Activated T-helper 17 cell treated with anti-CD3 and anti-CD28 coated beads, Interleukin-2, amount 50 U/mL, for 72 hours (primary cell): ENCODE measurements at regions not wholly inside any gene's neighbourhood (a gene's known extent, or its start where the extent isn't known, plus 50 kb on each side); places are given as distances from the start of the nearest gene placed in this dataset.

Source experiments
- ATAC-seq: fragments of 150-1000 bp; cut with Tn5 transposase; replicated peaks from 2 replicates; pipeline ENCODE4 v1.10.0; 2021; ENCODE audit warnings: mild to moderate bottlenecking, moderate library complexity
- H3K27ac Mint-ChIP-seq: one replicate; pipeline ENCODE4 v1.8.0; 2022; ENCODE audit warnings: mixed read lengths
- H3K27me3 Mint-ChIP-seq: one replicate; pipeline ENCODE4 v1.8.0; 2022; ENCODE audit warnings: mixed read lengths
- H3K36me3 Mint-ChIP-seq: one replicate; pipeline ENCODE4 v1.8.0; 2022; ENCODE audit warnings: low read depth, mild to moderate bottlenecking, mixed read lengths
- H3K4me1 Mint-ChIP-seq: one replicate; pipeline ENCODE4 v1.8.0; 2022; ENCODE audit warnings: mixed read lengths
- H3K4me3 Mint-ChIP-seq: one replicate; pipeline ENCODE4 v1.8.0; 2022; ENCODE audit warnings: mild to moderate bottlenecking, mixed read lengths
- H3K9me3 Mint-ChIP-seq: one replicate; pipeline ENCODE4 v1.8.0; 2022; ENCODE audit warnings: mixed read lengths

DNA sequence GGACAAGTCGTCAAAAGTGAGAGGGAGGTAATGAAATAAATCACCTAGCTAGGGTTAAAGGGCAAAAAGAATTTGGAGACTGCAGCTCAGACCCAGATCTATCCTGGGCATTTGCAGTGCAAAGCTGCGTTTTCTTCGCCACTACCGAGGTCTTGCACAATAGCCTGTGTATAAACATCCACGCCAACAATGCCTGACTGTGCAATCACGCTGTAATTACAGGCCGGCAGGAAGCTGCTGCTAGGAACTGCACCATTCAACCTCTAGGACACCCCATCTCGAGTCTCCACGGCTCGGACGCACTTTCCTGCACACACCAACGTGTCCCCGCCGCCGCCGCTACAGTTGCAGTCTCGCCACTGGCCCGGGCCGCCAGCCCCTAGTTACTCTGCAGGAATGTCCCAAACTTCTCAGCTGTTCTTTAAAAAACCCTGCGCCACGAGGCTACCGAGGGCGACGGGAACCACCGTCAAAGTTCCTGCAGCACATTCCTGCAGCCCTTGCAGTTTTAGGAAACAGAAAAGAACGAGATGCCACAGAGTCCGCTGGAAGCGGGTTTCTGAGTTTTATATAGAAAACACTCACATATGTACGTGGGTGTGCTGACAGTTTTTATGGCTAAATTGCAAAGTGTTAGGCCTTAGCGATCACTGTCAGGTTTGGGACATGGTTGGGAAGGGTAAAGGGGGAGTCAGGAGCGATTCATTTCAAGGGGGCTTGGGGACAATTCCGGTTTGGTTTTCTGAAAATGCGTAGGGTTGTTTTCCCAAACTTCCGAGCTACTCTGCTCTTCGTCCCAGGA lies 65.6 kb upstream of the PTGR2 start:
- H3K36me3 Mint-ChIP-seq = peaks cover 42% of the 10 kb centered on the region
- H3K27me3 Mint-ChIP-seq = no peaks in the 10 kb centered on the region
- peak; percentile 47 for ATAC-seq
- H3K9me3 Mint-ChIP-seq = no peaks in the 10 kb centered on the region
- peak overlapping the region; percentile 95 for H3K27ac Mint-ChIP-seq
- peak overlapping the region; percentile 96 for H3K4me3 Mint-ChIP-seq
- peaks cover 41% of the 10 kb centered on the region for H3K4me1 Mint-ChIP-seq

- peak overlapping the region; percentile 95 for H3K27ac Mint-ChIP-seq
- H3K27me3 Mint-ChIP-seq = no peaks in the 10 kb centered on the region
- H3K4me1 Mint-ChIP-seq = peaks cover 48% of the 10 kb centered on the region
- peak overlapping the region; percentile 96 for H3K4me3 Mint-ChIP-seq
- H3K9me3 Mint-ChIP-seq = no peaks in the 10 kb centered on the region
- ATAC-seq = peak; percentile 23
- H3K36me3 Mint-ChIP-seq = peaks cover 48% of the 10 kb centered on the region
Measured at GRCh38 chr14:73785336-73785833, 66.2 kb upstream of the PTGR2 start.

DNA sequence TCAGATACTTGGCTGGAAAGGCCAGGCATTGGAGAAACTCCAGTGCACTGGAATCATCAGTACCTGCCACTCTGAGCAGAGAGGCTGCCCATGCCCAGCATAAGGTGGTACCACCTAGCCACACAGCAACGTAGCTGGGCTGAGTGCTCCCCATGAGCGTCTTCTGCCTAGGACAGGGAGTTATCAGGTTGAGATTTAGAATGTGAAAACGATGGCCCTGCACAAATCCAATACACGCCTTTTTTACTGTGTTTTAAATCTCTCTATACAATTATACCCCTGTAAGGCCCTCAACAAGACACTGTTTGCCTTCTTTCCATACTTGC lies 66.7 kb upstream of the PTGR2 start:
- H3K9me3 Mint-ChIP-seq = no peaks in the 10 kb centered on the region
- no peak for ATAC-seq
- peaks cover 53% of the 10 kb centered on the region for H3K36me3 Mint-ChIP-seq
- peaks cover 52% of the 10 kb centered on the region for H3K4me1 Mint-ChIP-seq
- H3K27me3 Mint-ChIP-seq = no peaks in the 10 kb centered on the region
- H3K4me3 Mint-ChIP-seq = peak overlapping the region; percentile 96
- H3K27ac Mint-ChIP-seq = peak overlapping the region; percentile 95

DNA sequence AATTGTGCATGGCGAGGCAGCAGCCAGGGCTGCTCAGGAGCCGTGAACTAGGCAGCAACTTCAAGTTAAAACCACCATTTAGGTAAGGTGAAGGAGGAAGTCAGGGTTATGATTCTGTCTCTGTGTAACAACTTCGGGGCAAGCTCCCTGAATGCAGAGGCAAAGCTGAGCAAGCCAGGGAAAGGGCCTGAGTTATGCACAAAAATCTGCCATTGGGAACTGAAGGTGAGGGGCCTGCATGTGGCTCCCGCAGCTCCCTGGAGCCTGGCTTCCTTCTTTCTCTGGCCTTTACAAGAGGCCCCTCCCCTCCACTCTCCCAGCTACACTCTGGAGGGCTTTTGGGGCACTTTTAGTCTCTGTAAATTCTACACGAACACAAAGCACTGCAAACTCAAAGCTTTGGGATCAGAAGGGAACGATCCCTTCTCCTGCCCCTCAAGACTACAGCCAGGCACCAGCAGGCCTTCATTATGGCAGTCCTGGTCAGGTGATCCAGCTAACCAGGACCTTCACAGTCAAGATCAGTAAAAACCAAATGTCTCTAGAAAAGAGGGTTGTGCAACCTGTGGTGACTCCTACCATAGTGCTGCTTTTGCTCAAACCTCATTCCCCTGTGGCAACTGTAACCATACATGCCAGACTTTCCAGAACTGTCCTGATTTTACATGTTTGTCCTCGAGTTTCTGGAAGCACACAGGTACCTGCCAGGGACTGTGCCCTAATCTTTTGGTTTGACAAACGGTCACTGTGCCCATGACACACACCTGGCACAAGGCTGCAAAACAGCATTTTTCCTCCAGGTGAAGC lies 67.2 kb upstream of the PTGR2 start:
- Mint-ChIP-seq H3K27me3 (no peaks in the 10 kb centered on the region), H3K4me1 (peaks cover 48% of the 10 kb centered on the region), H3K36me3 (peaks cover 54% of the 10 kb centered on the region), H3K9me3 (no peaks in the 10 kb centered on the region), H3K4me3 (peak overlapping the region; percentile 96), H3K27ac (peak overlapping the region; percentile 90)
- ATAC-seq = no peak

DNA sequence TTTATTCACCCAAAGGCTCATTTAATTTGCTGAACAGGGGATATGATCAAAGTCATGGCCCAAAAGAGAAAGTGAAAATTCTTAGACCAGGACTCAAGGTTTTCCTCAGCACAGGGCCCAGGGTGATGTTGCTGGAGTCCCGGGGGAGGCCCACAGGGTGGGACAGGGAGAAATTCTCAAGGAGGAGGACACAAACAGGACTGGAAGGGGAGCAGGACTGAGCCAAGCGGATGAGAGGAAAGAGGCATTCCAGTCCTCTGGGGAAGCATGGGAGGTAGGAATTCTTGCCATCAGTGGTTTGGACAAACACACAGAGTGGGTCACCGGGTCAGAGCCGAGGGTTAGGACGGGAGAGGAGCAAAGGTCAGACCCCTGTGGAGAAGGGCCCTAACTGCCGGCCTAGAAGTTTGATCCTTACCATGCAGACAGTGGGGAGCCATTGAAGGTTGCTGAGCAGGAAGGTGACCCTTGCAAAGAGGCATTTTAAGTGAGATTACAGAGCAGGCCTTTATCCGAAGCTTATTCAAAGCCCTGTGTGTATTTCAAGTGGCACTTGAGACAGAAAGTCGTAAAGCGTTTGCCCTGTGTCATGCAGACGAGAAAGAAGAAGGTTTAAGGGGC lies 68.4 kb upstream of the PTGR2 start:
- H3K4me3 Mint-ChIP-seq = peak overlapping the region; percentile 96
- ATAC-seq = no peak
- peaks cover 51% of the 10 kb centered on the region for H3K4me1 Mint-ChIP-seq
- H3K36me3 Mint-ChIP-seq = peaks cover 60% of the 10 kb centered on the region
- H3K27ac Mint-ChIP-seq = peak overlapping the region; percentile 90
- no peaks in the 10 kb centered on the region for H3K9me3 Mint-ChIP-seq
- no peaks in the 10 kb centered on the region for H3K27me3 Mint-ChIP-seq

DNA sequence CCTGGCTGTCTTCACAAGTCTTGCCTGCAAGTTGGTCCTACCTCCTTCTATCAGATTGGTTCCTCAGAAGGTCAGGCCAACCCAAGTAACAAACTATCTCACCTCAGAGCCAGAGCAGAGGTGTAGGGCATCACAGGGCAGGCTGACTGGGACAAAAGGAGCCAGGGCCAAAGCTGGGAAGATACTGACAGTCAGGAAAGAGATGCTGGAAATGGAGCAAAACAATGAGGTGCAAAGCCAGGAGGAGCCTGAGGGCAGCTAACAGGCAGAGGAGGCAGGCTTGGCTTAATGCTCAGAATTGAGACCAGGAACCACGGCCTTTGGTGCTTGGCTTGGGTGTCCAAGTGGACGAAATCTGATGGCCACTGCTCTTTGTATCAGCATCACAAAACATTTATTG lies 68.4 kb upstream of the PNMA1 start:
- H3K36me3 Mint-ChIP-seq = peaks cover 56% of the 10 kb centered on the region
- H3K27ac Mint-ChIP-seq = peak overlapping the region; percentile 90
- no peaks in the 10 kb centered on the region for H3K27me3 Mint-ChIP-seq
- H3K9me3 Mint-ChIP-seq = no peaks in the 10 kb centered on the region
- no peak for ATAC-seq
- peak overlapping the region; percentile 96 for H3K4me3 Mint-ChIP-seq
- peaks cover 47% of the 10 kb centered on the region for H3K4me1 Mint-ChIP-seq

- Mint-ChIP-seq H3K4me1 (peaks cover 51% of the 10 kb centered on the region), H3K27me3 (no peaks in the 10 kb centered on the region), H3K27ac (peak overlapping the region; percentile 59), H3K9me3 (no peaks in the 10 kb centered on the region), H3K36me3 (peaks cover 45% of the 10 kb centered on the region), H3K4me3 (no peak overlapping the region)
- ATAC-seq = no peak
Measured at GRCh38 chr14:73780896-73781295, 66.7 kb upstream of the PNMA1 start.

DNA sequence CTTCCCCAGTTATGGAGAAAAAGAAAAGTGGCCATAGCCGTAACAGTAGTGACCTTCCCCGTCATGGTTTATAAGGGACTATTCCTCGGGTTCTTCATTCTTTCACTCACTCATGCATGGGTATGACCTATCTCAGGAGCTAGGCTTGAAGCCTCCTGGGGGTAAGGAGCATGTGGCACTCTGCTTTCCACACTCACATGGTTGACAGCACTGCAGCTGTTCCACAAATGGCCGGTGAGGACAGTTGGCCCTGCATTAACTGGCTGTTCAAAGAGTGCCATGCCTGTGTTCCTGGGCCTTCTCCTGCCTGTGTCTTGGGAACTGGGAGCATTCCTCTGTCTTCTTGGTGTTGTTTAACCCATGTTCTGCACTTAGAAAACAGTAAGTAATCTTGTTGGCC lies 66.2 kb upstream of the PNMA1 start:
- Mint-ChIP-seq H3K36me3 (peaks cover 40% of the 10 kb centered on the region), H3K4me1 (peaks cover 49% of the 10 kb centered on the region), H3K27me3 (no peaks in the 10 kb centered on the region), H3K27ac (peak overlapping the region; percentile 59), H3K9me3 (no peaks in the 10 kb centered on the region), H3K4me3 (no peak overlapping the region)
- ATAC-seq = no peak

DNA sequence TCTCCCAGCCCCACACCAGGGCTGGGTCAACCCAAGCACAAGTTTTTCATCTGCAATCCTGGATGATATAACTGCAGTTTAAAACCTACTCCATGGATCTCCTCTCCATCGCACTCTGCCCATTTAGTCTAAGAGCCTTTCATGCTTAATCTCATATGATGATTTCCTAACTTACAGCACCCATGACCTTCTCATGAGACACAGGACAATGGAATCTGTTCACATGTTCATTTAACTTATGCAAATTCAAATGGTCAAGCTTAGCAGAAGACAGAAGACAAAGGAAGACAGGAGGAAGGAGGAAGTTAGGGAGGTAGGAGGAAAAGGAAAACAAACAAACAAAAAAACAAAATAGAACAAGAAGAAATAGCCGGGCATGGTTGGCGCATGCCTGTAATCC lies 64.6 kb upstream of the PNMA1 start:
- Mint-ChIP-seq H3K36me3 (peaks cover 38% of the 10 kb centered on the region), H3K9me3 (no peaks in the 10 kb centered on the region), H3K27me3 (no peaks in the 10 kb centered on the region), H3K4me1 (peaks cover 46% of the 10 kb centered on the region), H3K27ac (peak overlapping the region; percentile 2), H3K4me3 (no peak overlapping the region)
- no peak for ATAC-seq

- Mint-ChIP-seq H3K36me3 (peaks cover 27% of the 10 kb centered on the region), H3K4me1 (peaks cover 35% of the 10 kb centered on the region), H3K27ac (peak overlapping the region; percentile 15), H3K9me3 (no peaks in the 10 kb centered on the region), H3K4me3 (no peak overlapping the region), H3K27me3 (no peaks in the 10 kb centered on the region)
- peak; percentile 45 for ATAC-seq
Measured at GRCh38 chr14:73777420-73777819, 63.2 kb upstream of the PNMA1 start.

- H3K4me3 Mint-ChIP-seq = no peak overlapping the region
- H3K4me1 Mint-ChIP-seq = peaks cover 46% of the 10 kb centered on the region
- H3K27ac Mint-ChIP-seq = no peak overlapping the region
- no peaks in the 10 kb centered on the region for H3K27me3 Mint-ChIP-seq
- H3K36me3 Mint-ChIP-seq = peaks cover 19% of the 10 kb centered on the region
- no peak for ATAC-seq
- H3K9me3 Mint-ChIP-seq = no peaks in the 10 kb centered on the region
Measured at GRCh38 chr14:73776194-73776537, 62.0 kb upstream of the PNMA1 start.

DNA sequence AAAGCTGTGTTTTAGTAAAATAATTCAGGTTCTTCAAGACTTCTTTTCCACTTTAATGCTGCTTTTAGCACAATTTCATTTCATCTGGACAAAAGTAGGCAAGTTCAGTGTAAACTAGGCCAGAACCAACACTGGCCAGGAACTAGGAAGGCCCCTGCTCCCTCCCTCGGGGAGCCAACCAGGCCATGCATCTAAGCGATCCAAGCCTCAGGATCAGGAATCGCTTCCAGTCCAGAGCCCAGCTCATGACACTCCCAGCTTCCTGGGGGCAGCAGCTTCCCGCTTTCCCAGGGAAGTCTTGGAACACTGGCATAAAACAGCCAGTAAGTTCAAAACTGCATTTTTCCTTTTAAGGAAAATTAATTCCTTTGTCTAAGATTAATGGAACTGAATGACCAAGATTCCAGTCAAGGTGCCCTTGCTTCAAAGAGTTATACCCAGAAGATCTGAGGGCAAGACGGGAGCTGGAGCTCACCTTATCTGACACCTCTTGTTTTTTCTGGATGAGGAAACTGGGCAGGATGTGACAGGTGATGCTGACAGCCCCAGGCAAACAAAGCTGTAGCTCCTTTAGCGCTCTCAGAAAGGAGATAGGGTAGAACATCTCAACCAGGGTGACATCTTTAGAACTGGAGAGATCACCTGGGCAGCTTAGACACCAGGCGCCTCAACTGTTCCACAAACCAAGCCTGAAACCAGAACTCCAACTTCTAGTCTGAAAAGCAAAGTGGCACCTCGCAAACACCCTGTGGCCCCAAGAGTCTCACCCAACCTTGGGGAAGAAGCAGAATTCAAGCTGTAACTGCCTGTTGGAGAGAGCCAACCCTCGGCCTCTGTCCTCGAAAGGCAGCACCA lies 61.4 kb upstream of the PNMA1 start:
- Mint-ChIP-seq H3K36me3 (peaks cover 13% of the 10 kb centered on the region), H3K4me3 (no peak overlapping the region), H3K9me3 (no peaks in the 10 kb centered on the region), H3K4me1 (peaks cover 47% of the 10 kb centered on the region), H3K27ac (peak overlapping the region; percentile 54), H3K27me3 (no peaks in the 10 kb centered on the region)
- no peak for ATAC-seq

GRCh38 chr14:73774671-73775070 lies 60.5 kb upstream of the PNMA1 start:
- Mint-ChIP-seq H3K27me3 (no peaks in the 10 kb centered on the region), H3K4me3 (peak overlapping the region; percentile 35), H3K27ac (peak overlapping the region; percentile 54), H3K36me3 (peaks cover 6% of the 10 kb centered on the region), H3K9me3 (no peaks in the 10 kb centered on the region), H3K4me1 (peaks cover 49% of the 10 kb centered on the region)
- no peak for ATAC-seq

GRCh38 chr14:73774241-73774570 lies 60.0 kb upstream of the PNMA1 start:
- peak overlapping the region; percentile 35 for H3K4me3 Mint-ChIP-seq
- peaks cover 50% of the 10 kb centered on the region for H3K4me1 Mint-ChIP-seq
- H3K27ac Mint-ChIP-seq = peak overlapping the region; percentile 54
- H3K27me3 Mint-ChIP-seq = no peaks in the 10 kb centered on the region
- peaks cover 6% of the 10 kb centered on the region for H3K36me3 Mint-ChIP-seq
- H3K9me3 Mint-ChIP-seq = no peaks in the 10 kb centered on the region
- no peak for ATAC-seq
